Mesenchymal stem cell (in vitro differentiated cells and primary cell): ENCODE measurements at regions not wholly inside any gene's neighbourhood (a gene's known extent, or its start where the extent isn't known, plus 50 kb on each side); places are given as distances from the start of the nearest gene placed in this dataset.

Source experiments
- DNase-seq: peaks from one replicate; pipeline ENCODE4 v3.0.0-alpha.2; 2013
- H2AFZ ChIP-seq: one replicate; pipeline ENCODE4 v1.6.1; 2013; ENCODE audit warnings: low read depth, mild to moderate bottlenecking, control low read depth, inconsistent platforms, low read length, moderate library complexity
- H2AK5ac ChIP-seq: 2 replicates; pipeline ENCODE4 v1.6.1; 2013; ENCODE audit warnings: low read length, moderate library complexity, mild to moderate bottlenecking, inconsistent platforms; ENCODE audit not compliant: severe bottlenecking
- H2BK120ac ChIP-seq: one replicate; pipeline ENCODE4 v1.6.1; 2013; ENCODE audit warnings: low read depth, mild to moderate bottlenecking, inconsistent platforms, low read length, moderate library complexity
- H2BK12ac ChIP-seq, 2 experiments: one replicate each; pipeline ENCODE4 v1.6.1; 2013; ENCODE audit warnings: inconsistent platforms in 2 of 2, low read length in 2 of 2, mild to moderate bottlenecking in 2 of 2, moderate library complexity in 2 of 2, control low read depth in 1 of 2
- H2BK15ac ChIP-seq: one replicate; pipeline ENCODE4 v1.6.1; 2013; ENCODE audit warnings: mild to moderate bottlenecking, low read depth, inconsistent platforms; ENCODE audit not compliant: poor library complexity, severe bottlenecking
- H2BK5ac ChIP-seq: 2 replicates; pipeline ENCODE4 v1.6.1; 2013; ENCODE audit warnings: low read depth, mild to moderate bottlenecking, low read length, control low read depth, inconsistent platforms; ENCODE audit not compliant: poor library complexity, severe bottlenecking
- H3K14ac ChIP-seq, 2 experiments: one replicate each; pipeline ENCODE4 v1.6.1; 2013; ENCODE audit warnings: inconsistent platforms in 2 of 2, low read length in 2 of 2, control low read depth in 1 of 2, mild to moderate bottlenecking in 1 of 2, moderate library complexity in 1 of 2
- H3K18ac ChIP-seq, 2 experiments: one replicate each; pipeline ENCODE4 v1.6.1; 2013; ENCODE audit warnings: inconsistent platforms in 2 of 2, low read length in 2 of 2, control low read depth in 1 of 2, low read depth in 1 of 2, mild to moderate bottlenecking in 1 of 2
- H3K23ac ChIP-seq, 2 experiments: one replicate each; pipeline ENCODE4 v1.6.1; 2013; ENCODE audit warnings: inconsistent platforms in 2 of 2, low read length in 2 of 2, mild to moderate bottlenecking in 2 of 2, moderate library complexity in 2 of 2, control low read depth in 1 of 2
- H3K27ac ChIP-seq: 2 replicates; pipeline ENCODE4 v1.5.1; 2013; ENCODE audit warnings: mild to moderate bottlenecking, moderate library complexity, low read length, control low read depth, inconsistent platforms; ENCODE audit not compliant: poor library complexity, severe bottlenecking
- H3K27me3 ChIP-seq, 2 experiments: 2 replicates each; pipeline versions ENCODE4 v1.6.1 to v1.7.0; 2013; ENCODE audit warnings: low read length in 2 of 2, mild to moderate bottlenecking in 2 of 2, moderate library complexity in 2 of 2, control low read depth in 1 of 2, inconsistent platforms in 1 of 2; ENCODE audit not compliant: control insufficient read depth in 1 of 2, insufficient read depth in 1 of 2
- H3K36me3 ChIP-seq, 2 experiments: 2 replicates each; pipeline versions ENCODE4 v1.6.1 to v1.7.0; 2013; ENCODE audit warnings: low read length in 2 of 2, control low read depth in 1 of 2, inconsistent platforms in 1 of 2, low read depth in 1 of 2, mild to moderate bottlenecking in 1 of 2; ENCODE audit not compliant: insufficient read depth in 2 of 2, control insufficient read depth in 1 of 2
- H3K4ac ChIP-seq, 2 experiments: one replicate each; pipeline ENCODE4 v1.6.1; 2013; ENCODE audit warnings: inconsistent platforms in 2 of 2, low read length in 2 of 2, mild to moderate bottlenecking in 2 of 2, moderate library complexity in 2 of 2, control low read depth in 1 of 2, low read depth in 1 of 2
- H3K4me1 ChIP-seq: 2 replicates; pipeline ENCODE4 v1.6.1; 2013; ENCODE audit warnings: low read depth, low read length, control low read depth; ENCODE audit not compliant: control insufficient read depth, insufficient read depth
- H3K4me2 ChIP-seq: 2 replicates; pipeline ENCODE4 v1.6.1; 2013; ENCODE audit warnings: low read length, mild to moderate bottlenecking, inconsistent platforms; ENCODE audit not compliant: poor library complexity, severe bottlenecking
- H3K4me3 ChIP-seq, 2 experiments: 2 replicates each; pipeline versions ENCODE4 v1.5.1 to v1.7.0; 2013; ENCODE audit warnings: low read length in 2 of 2, mild to moderate bottlenecking in 2 of 2, control low read depth in 1 of 2, low read depth in 1 of 2; ENCODE audit not compliant: insufficient read depth in 1 of 2
- H3K79me1 ChIP-seq: replicated peaks from 2 replicates; pipeline ENCODE4 v1.6.1; 2013; ENCODE audit warnings: mild to moderate bottlenecking, control low read depth, low read length, inconsistent platforms; ENCODE audit not compliant: poor library complexity, severe bottlenecking
- H3K9ac ChIP-seq: 2 replicates; pipeline ENCODE4 v1.7.0; 2013; ENCODE audit warnings: mild to moderate bottlenecking, low read length, moderate library complexity
- H3K9me3 ChIP-seq: 2 replicates; pipeline ENCODE4 v1.7.0; 2013; ENCODE audit warnings: mild to moderate bottlenecking, low read length; ENCODE audit not compliant: control insufficient read depth
- H4K8ac ChIP-seq: one replicate; pipeline ENCODE4 v1.6.1; 2013; ENCODE audit warnings: inconsistent platforms, mild to moderate bottlenecking, low read length, moderate library complexity
- H4K91ac ChIP-seq: one replicate; pipeline ENCODE4 v1.6.1; 2013; ENCODE audit warnings: mild to moderate bottlenecking, low read length, inconsistent platforms
- WGBS: methylation state at CpG from one replicate; pipeline ENCODE4 v1.1.7; 2013; ENCODE audit warnings: mixed read lengths; 5-methylcytosine and 5-hydroxymethylcytosine counted together

DNA sequence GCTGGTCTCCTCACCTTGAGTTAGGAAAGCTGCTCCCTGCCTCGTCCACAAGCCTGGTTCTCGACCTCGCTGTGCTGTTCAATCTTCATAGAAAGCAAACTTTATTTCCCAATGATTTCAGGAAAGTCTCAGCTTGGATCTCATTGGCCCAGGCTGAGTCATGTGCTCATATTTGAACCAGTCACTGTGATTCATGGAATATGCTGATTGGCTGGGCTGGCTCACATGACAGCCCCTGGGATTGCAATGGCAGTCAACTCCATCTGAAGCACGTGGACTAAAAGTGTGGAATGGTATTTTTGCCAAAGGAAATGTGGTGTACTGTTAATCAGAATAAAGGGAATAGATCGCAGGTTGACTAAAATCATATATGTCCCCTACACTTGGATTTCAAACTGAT lies 396.6 kb downstream of the AACS start:
- H3K4me1 ChIP-seq: no peaks in the 10 kb centered on the region
- H3K27ac ChIP-seq: no peak overlapping the region
- no peaks in the 10 kb centered on the region for H3K36me3 ChIP-seq
- no peak overlapping the region for H3K4me2 ChIP-seq
- no peak overlapping the region for H3K9ac ChIP-seq
- no peak overlapping the region for H3K4ac ChIP-seq
- no peak overlapping the region for H4K91ac ChIP-seq
- H3K18ac ChIP-seq: no peak overlapping the region
- no peak for DNase-seq
- H2BK120ac ChIP-seq: no peak overlapping the region
- H3K4me3 ChIP-seq: no peak overlapping the region
- H3K9me3 ChIP-seq: peaks cover 6% of the 10 kb centered on the region
- no peak overlapping the region for H3K23ac ChIP-seq
- no peak overlapping the region for H2AK5ac ChIP-seq
- no peak overlapping the region for H4K8ac ChIP-seq
- no peaks in the 10 kb centered on the region for H3K79me1 ChIP-seq
- no peak overlapping the region for H2AFZ ChIP-seq
- no peak overlapping the region for H2BK15ac ChIP-seq
- H2BK12ac ChIP-seq: no peak overlapping the region
- H2BK5ac ChIP-seq: no peak overlapping the region
- WGBS: 72% methylated on average over 4 of the region's 5 CpGs
- no peaks in the 10 kb centered on the region for H3K27me3 ChIP-seq
- H3K14ac ChIP-seq: no peak overlapping the region

DNA sequence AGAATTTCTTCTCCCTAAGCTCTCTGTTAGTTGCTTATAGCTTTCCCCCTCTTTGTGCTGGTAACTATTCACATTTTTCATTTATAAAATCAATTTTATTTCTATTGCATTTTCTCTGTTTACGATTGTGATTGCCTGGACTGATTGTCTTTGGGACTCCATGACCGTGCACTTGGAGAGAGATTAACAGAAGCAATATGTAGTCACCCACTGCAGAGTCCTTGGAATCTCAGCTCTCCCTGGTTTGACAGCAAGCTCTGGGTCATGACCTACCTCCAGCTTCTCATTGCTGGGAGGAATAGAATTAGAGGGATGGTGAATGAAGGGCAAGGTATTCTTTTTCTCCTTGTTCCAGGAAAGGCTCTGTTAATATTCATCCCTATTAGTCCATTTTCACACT lies 398.2 kb downstream of the AACS start:
- H2AFZ ChIP-seq: no peak overlapping the region
- H3K27ac ChIP-seq: no peak overlapping the region
- H2BK120ac ChIP-seq: no peak overlapping the region
- H3K4ac ChIP-seq: no peak overlapping the region
- peaks cover 6% of the 10 kb centered on the region for H3K9me3 ChIP-seq
- no peak for DNase-seq
- H3K79me1 ChIP-seq: no peaks in the 10 kb centered on the region
- no peak overlapping the region for H2BK12ac ChIP-seq
- no peak overlapping the region for H3K9ac ChIP-seq
- H2BK15ac ChIP-seq: no peak overlapping the region
- H3K4me1 ChIP-seq: no peaks in the 10 kb centered on the region
- no peak overlapping the region for H2AK5ac ChIP-seq
- WGBS: 77% methylated on average over 2 of the region's 2 CpGs
- H3K4me3 ChIP-seq: no peak overlapping the region
- no peaks in the 10 kb centered on the region for H3K36me3 ChIP-seq
- no peak overlapping the region for H3K23ac ChIP-seq
- H3K4me2 ChIP-seq: no peak overlapping the region
- no peak overlapping the region for H2BK5ac ChIP-seq
- no peaks in the 10 kb centered on the region for H3K27me3 ChIP-seq
- H3K14ac ChIP-seq: no peak overlapping the region
- no peak overlapping the region for H3K18ac ChIP-seq
- no peak overlapping the region for H4K91ac ChIP-seq
- no peak overlapping the region for H4K8ac ChIP-seq

- Histone ChIP-seq H3K27ac (no peak overlapping the region), H3K4me3 (no peak overlapping the region), H3K36me3 (no peaks in the 10 kb centered on the region), H2BK120ac (no peak overlapping the region), H3K9ac (no peak overlapping the region), H2BK12ac (no peak overlapping the region), H3K23ac (no peak overlapping the region), H3K18ac (no peak overlapping the region), H4K91ac (no peak overlapping the region), H3K27me3 (no peaks in the 10 kb centered on the region), H3K4me2 (no peak overlapping the region), H2AFZ (no peak overlapping the region), H2BK15ac (no peak overlapping the region), H3K9me3 (no peaks in the 10 kb centered on the region), H3K14ac (no peak overlapping the region), H4K8ac (no peak overlapping the region), H2BK5ac (no peak overlapping the region), H3K79me1 (no peaks in the 10 kb centered on the region), H3K4me1 (no peaks in the 10 kb centered on the region), H3K4ac (no peak overlapping the region), H2AK5ac (no peak overlapping the region)
- no peak for DNase-seq
- WGBS: 63% methylated on average over 1 of the region's 1 CpG
Measured at GRCh38 chr12:125467363-125467762, 402.1 kb downstream of the AACS start.

DNA sequence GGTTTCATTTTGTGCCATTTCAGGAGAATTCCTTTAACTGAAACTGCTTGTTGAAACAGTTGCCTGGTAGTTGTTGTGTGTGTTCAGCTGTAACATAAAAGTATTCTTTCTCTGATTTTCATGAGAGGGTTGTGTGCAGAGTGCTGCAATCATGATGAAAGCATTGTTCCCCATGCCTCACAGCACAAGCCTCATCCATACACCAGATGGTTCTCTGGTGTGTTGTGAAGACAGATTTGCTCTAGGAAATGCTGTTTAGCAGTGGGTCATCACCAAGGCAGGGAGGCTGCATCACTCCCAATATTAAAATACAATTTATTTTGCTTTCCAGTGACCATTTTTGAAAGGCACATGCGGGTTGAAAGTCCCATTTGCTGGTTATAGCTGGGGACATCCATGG lies 404.4 kb downstream of the AACS start:
- H3K18ac ChIP-seq: no peak overlapping the region
- no peak overlapping the region for H2BK12ac ChIP-seq
- no peak overlapping the region for H4K8ac ChIP-seq
- no peak overlapping the region for H3K4ac ChIP-seq
- H4K91ac ChIP-seq: no peak overlapping the region
- H3K4me1 ChIP-seq: no peaks in the 10 kb centered on the region
- no peak overlapping the region for H2AFZ ChIP-seq
- H3K4me2 ChIP-seq: no peak overlapping the region
- H3K27ac ChIP-seq: no peak overlapping the region
- H2AK5ac ChIP-seq: no peak overlapping the region
- H2BK15ac ChIP-seq: no peak overlapping the region
- WGBS: 57% methylated on average over 1 of the region's 1 CpG
- H2BK5ac ChIP-seq: no peak overlapping the region
- H3K4me3 ChIP-seq: no peak overlapping the region
- no peaks in the 10 kb centered on the region for H3K79me1 ChIP-seq
- H3K9me3 ChIP-seq: no peaks in the 10 kb centered on the region
- no peak overlapping the region for H2BK120ac ChIP-seq
- no peak for DNase-seq
- no peaks in the 10 kb centered on the region for H3K36me3 ChIP-seq
- H3K27me3 ChIP-seq: no peaks in the 10 kb centered on the region
- no peak overlapping the region for H3K23ac ChIP-seq
- H3K14ac ChIP-seq: no peak overlapping the region
- no peak overlapping the region for H3K9ac ChIP-seq
